Fibroblast of villous mesenchyme (primary cell): ENCODE measurements at regions not wholly inside any gene's neighbourhood (a gene's known extent, or its start where the extent isn't known, plus 50 kb on each side); places are given as distances from the start of the nearest gene placed in this dataset.

Experiments
- DNase-seq: peaks from one replicate; pipeline ENCODE4 v3.0.0-alpha.2; 2010; ENCODE audit warnings: low read depth
- H3K4me3 ChIP-seq: 2 replicates; pipeline ENCODE4 v1.5.1; 2011; ENCODE audit warnings: low read depth, mild to moderate bottlenecking, low read length
- TF ChIP-seq, protein P1 (sequence below): IDR thresholded peaks from 2 replicates; pipeline ENCODE4 v1.5.1; 2012; ENCODE audit warnings: low read depth, mild to moderate bottlenecking, low read length; ENCODE audit not compliant: insufficient read depth

GRCh38 chr5:2008851-2009629, 126.3 kb upstream of the IRX4 start:
- TF ChIP-seq, protein P1, sequence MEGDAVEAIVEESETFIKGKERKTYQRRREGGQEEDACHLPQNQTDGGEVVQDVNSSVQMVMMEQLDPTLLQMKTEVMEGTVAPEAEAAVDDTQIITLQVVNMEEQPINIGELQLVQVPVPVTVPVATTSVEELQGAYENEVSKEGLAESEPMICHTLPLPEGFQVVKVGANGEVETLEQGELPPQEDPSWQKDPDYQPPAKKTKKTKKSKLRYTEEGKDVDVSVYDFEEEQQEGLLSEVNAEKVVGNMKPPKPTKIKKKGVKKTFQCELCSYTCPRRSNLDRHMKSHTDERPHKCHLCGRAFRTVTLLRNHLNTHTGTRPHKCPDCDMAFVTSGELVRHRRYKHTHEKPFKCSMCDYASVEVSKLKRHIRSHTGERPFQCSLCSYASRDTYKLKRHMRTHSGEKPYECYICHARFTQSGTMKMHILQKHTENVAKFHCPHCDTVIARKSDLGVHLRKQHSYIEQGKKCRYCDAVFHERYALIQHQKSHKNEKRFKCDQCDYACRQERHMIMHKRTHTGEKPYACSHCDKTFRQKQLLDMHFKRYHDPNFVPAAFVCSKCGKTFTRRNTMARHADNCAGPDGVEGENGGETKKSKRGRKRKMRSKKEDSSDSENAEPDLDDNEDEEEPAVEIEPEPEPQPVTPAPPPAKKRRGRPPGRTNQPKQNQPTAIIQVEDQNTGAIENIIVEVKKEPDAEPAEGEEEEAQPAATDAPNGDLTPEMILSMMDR: no peak
- DNase-seq: no peak
- H3K4me3 ChIP-seq: no peak overlapping the region

DNA sequence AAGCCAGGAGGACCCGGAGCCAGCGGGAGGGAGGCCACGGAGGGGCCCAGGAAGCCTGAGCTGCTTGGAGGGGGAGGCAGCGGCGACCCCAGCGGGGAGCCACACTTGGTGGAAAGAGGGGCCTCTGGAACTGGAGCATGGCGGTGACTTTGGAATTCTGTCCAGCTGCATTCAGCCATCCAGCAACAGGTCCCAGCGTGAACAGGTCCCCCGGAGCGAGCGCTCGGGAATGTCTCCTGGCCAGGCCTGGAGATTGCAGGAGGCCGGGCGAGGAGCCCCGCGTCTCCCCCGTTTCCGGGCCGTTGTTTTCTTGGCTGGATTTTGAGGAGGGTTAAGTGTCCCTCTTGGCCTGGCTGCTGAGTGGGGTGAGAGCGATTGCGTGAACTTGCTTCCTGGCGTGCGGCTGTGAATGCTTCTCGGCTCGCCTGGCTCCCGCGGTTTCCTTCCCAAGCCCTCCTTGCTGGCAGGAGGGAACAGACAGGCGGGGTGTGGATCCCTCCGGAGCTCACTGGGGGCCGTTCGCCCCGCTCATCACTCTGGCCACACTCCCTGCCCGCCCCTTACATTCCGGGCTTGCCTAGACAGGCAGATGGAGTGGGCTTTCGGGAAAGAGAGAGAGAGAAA, 125.3 kb upstream of the IRX4 start:
- H3K4me3 ChIP-seq: no peak overlapping the region
- TF ChIP-seq, protein P1: no peak
- no peak for DNase-seq

- DNase-seq: no peak
- H3K4me3 ChIP-seq: no peak overlapping the region
- TF ChIP-seq, protein P1: no peak
Measured at GRCh38 chr5:2007496-2007877, 124.8 kb upstream of the IRX4 start.

DNA sequence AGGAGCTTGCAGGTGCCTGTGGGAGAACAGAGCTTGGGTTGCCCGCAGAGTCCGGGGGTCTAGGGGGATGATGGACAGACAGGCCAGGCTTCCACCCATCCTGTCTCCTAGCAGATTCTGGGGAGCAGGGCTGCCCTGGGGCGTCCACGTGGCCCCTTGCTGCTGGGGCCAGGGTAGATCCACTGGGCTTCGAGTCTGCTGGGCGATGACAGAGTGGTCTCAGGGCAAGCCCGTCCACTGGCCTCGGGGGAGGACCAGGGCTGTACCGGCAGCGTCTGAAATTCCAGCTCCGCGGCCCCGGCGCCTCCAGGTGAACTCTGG, 124.2 kb upstream of the IRX4 start:
- DNase-seq: no peak
- H3K4me3 ChIP-seq: no peak overlapping the region
- TF ChIP-seq, protein P1: no peak

DNA sequence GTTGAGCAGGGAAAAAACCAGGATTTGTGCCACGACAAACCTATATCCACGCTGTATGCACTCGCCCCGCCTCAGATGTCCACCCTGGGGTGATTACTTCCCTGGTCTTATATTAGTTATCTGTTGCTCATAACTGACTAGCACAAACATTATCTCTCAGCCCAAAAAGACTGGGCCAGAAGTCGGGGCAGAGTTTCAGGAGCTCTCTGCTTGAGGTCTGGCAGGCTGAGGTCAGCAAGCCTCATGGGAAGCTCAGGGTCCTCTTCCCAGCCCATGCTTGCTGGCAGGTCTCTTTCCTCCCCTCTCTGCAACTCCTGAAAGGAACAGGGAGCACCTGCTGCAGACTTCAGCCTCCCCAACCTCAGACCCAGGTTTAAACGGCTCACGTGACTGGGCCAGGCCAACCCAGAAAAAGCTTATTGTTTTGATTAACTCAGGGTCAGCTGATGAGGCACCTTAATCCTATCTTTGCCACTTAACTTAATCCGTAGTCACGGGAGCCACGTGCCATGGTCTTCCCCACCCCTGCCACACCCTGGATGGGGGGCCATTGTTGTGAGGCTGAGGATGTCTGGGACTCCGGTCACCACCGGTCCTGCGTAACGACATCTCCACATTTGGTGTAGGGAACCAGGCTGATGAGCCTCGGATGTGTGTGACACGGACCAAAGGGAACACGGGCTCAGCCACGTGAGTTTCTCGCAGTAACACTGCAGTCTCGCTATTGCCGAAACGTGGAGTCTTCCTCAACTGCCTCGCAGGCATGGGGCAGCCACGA, 123.7 kb upstream of the IRX4 start:
- H3K4me3 ChIP-seq: no peak overlapping the region
- TF ChIP-seq, protein P1: no peak
- DNase-seq: no peak

- no peak overlapping the region for H3K4me3 ChIP-seq
- TF ChIP-seq, protein P1: no peak
- DNase-seq: no peak
Measured at GRCh38 chr5:2005101-2006041, 122.6 kb upstream of the IRX4 start.
